ENCODE measurements at regions not wholly inside any gene's neighbourhood (a gene's known extent, or its start where the extent isn't known, plus 50 kb on each side); places are given as distances from the start of the nearest gene placed in this dataset.
A peak's percentile ranks its signal among the peaks of the same experiment; 100 is the strongest.

GRCh38 chr14:70257526-70257925 lies 68.8 kb upstream of the SLC8A3 start:
- Mint-ChIP-seq H3K36me3 (ENCODE audit: low read depth) (peaks cover 14% of the 10 kb centered on the region; the same call in 2 of the 3 replicates), H3K9me3 (peaks cover 8% of the 10 kb centered on the region; the same call in 2 of the 3 replicates), H3K4me1 (peaks cover 15% of the 10 kb centered on the region), H3K27me3 (ENCODE audit: insufficient read depth, low read depth, poor library complexity) (peaks cover 2% of the 10 kb centered on the region), H3K27ac (no peak overlapping the region), H3K4me3 (no peak overlapping the region)
- Histone ChIP-seq H3F3A (replicated peaks; ENCODE audit: low read depth) (0 out of 2 replicates have a peak, but pooled peaks cover 7% of the 10 kb centered on the region), H3K4me1 (ENCODE audit: insufficient read depth) (peaks cover 23% of the 10 kb centered on the region), H3K9me2 (ENCODE audit: insufficient read depth) (peaks cover 3% of the 10 kb centered on the region; the same call in 1 of the 2 replicates), H3K4me2 (no peak overlapping the region), H3K27ac (ENCODE audit: low read depth) (no peak overlapping the region), H3K79me2 (replicated peaks; ENCODE audit: insufficient read depth) (no peaks in the 10 kb centered on the region), H4K20me1 (replicated peaks; ENCODE audit: insufficient read depth) (no peaks in the 10 kb centered on the region), H2AFZ (no peak overlapping the region), H3K36me3 (ENCODE audit: insufficient read depth) (no peaks in the 10 kb centered on the region), H3K4me3 (no peak overlapping the region; the same call in 1 of the 2 replicates), H3K27me3 (ENCODE audit: insufficient read depth) (no peaks in the 10 kb centered on the region)
- ATAC-seq, result peak; percentile 48
- DNase-seq (ENCODE audit: low spot score), result peak; percentile 72
- peak; percentile 84 to 85 for TF ChIP-seq CTCF (conservative IDR thresholded peaks at IDR 0.05; ENCODE audit: low read depth in 2 of 2)
- no peak for TF ChIP-seq EZH2 (IDR thresholded peaks at IDR 0.05; ENCODE audit: low read depth, unreplicated experiment)

- ATAC-seq, result no peak
- TF ChIP-seq, protein P1, sequence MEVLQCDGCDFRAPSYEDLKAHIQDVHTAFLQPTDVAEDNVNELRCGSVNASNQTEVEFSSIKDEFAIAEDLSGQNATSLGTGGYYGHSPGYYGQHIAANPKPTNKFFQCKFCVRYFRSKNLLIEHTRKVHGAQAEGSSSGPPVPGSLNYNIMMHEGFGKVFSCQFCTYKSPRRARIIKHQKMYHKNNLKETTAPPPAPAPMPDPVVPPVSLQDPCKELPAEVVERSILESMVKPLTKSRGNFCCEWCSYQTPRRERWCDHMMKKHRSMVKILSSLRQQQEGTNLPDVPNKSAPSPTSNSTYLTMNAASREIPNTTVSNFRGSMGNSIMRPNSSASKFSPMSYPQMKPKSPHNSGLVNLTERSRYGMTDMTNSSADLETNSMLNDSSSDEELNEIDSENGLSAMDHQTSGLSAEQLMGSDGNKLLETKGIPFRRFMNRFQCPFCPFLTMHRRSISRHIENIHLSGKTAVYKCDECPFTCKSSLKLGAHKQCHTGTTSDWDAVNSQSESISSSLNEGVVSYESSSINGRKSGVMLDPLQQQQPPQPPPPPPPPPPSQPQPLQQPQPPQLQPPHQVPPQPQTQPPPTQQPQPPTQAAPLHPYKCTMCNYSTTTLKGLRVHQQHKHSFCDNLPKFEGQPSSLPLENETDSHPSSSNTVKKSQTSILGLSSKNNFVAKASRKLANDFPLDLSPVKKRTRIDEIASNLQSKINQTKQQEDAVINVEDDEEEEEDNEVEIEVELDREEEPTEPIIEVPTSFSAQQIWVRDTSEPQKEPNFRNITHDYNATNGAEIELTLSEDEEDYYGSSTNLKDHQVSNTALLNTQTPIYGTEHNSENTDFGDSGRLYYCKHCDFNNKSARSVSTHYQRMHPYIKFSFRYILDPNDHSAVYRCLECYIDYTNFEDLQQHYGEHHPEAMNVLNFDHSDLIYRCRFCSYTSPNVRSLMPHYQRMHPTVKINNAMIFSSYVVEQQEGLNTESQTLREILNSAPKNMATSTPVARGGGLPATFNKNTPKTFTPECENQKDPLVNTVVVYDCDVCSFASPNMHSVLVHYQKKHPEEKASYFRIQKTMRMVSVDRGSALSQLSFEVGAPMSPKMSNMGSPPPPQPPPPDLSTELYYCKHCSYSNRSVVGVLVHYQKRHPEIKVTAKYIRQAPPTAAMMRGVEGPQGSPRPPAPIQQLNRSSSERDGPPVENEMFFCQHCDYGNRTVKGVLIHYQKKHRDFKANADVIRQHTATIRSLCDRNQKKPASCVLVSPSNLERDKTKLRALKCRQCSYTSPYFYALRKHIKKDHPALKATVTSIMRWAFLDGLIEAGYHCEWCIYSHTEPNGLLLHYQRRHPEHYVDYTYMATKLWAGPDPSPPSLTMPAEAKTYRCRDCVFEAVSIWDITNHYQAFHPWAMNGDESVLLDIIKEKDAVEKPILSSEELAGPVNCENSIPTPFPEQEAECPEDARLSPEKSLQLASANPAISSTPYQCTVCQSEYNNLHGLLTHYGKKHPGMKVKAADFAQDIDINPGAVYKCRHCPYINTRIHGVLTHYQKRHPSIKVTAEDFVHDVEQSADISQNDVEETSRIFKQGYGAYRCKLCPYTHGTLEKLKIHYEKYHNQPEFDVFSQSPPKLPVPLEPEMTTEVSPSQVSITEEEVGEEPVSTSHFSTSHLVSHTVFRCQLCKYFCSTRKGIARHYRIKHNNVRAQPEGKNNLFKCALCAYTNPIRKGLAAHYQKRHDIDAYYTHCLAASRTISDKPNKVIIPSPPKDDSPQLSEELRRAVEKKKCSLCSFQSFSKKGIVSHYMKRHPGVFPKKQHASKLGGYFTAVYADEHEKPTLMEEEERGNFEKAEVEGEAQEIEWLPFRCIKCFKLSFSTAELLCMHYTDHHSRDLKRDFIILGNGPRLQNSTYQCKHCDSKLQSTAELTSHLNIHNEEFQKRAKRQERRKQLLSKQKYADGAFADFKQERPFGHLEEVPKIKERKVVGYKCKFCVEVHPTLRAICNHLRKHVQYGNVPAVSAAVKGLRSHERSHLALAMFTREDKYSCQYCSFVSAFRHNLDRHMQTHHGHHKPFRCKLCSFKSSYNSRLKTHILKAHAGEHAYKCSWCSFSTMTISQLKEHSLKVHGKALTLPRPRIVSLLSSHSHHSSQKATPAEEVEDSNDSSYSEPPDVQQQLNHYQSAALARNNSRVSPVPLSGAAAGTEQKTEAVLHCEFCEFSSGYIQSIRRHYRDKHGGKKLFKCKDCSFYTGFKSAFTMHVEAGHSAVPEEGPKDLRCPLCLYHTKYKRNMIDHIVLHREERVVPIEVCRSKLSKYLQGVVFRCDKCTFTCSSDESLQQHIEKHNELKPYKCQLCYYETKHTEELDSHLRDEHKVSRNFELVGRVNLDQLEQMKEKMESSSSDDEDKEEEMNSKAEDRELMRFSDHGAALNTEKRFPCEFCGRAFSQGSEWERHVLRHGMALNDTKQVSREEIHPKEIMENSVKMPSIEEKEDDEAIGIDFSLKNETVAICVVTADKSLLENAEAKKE (CRISPR knock-in tag; IDR thresholded peaks at IDR 0.05), result no peak
- no peak for TF ChIP-seq POLR2AphosphoS5 (IDR thresholded peaks at IDR 0.05; ENCODE audit: low read depth)
- TF ChIP-seq, protein P2, sequence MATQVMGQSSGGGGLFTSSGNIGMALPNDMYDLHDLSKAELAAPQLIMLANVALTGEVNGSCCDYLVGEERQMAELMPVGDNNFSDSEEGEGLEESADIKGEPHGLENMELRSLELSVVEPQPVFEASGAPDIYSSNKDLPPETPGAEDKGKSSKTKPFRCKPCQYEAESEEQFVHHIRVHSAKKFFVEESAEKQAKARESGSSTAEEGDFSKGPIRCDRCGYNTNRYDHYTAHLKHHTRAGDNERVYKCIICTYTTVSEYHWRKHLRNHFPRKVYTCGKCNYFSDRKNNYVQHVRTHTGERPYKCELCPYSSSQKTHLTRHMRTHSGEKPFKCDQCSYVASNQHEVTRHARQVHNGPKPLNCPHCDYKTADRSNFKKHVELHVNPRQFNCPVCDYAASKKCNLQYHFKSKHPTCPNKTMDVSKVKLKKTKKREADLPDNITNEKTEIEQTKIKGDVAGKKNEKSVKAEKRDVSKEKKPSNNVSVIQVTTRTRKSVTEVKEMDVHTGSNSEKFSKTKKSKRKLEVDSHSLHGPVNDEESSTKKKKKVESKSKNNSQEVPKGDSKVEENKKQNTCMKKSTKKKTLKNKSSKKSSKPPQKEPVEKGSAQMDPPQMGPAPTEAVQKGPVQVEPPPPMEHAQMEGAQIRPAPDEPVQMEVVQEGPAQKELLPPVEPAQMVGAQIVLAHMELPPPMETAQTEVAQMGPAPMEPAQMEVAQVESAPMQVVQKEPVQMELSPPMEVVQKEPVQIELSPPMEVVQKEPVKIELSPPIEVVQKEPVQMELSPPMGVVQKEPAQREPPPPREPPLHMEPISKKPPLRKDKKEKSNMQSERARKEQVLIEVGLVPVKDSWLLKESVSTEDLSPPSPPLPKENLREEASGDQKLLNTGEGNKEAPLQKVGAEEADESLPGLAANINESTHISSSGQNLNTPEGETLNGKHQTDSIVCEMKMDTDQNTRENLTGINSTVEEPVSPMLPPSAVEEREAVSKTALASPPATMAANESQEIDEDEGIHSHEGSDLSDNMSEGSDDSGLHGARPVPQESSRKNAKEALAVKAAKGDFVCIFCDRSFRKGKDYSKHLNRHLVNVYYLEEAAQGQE (IDR thresholded peaks at IDR 0.05; ENCODE audit: unreplicated experiment), result no peak
- no peak for TF ChIP-seq CREB1 (CRISPR knock-in tag; IDR thresholded peaks at IDR 0.05; ENCODE audit: low read depth)
- no peak for TF ChIP-seq STAT1 (IDR thresholded peaks at IDR 0.05; ENCODE audit: unreplicated experiment)
- TF ChIP-seq ZNF114 (CRISPR knock-in tag; IDR thresholded peaks at IDR 0.05), result no peak
- no peak for TF ChIP-seq JUNB (IDR thresholded peaks at IDR 0.05; ENCODE audit: unreplicated experiment)
- TF ChIP-seq NANOG (IDR thresholded peaks at IDR 0.05; ENCODE audit: borderline replicate concordance), result no peak
- no peak for TF ChIP-seq ZNF331 (CRISPR knock-in tag; IDR thresholded peaks at IDR 0.05; ENCODE audit: low read depth)
Observed at GRCh38 chr14:70256601-70257000, 67.8 kb upstream of the SLC8A3 start.

More at GRCh38 chr14:70256601-70257000, 67.8 kb upstream of the SLC8A3 start:
- H3K9me3 Mint-ChIP-seq, result peaks cover 8% of the 10 kb centered on the region; the same call in 2 of the 3 replicates
- no peak overlapping the region; the same call in 2 of the 3 replicates for H3K4me3 Mint-ChIP-seq
- Histone ChIP-seq H3K27ac (ENCODE audit: low read depth) (0 out of 2 replicates have a peak overlapping the region, but pooled peaks have one; percentile 27), H3K36me3 (ENCODE audit: insufficient read depth) (no peaks in the 10 kb centered on the region), H3K27me3 (ENCODE audit: insufficient read depth) (no peaks in the 10 kb centered on the region), H3K4me3 (peak overlapping the region; percentile 32), H2AFZ (no peak overlapping the region), H3K79me2 (replicated peaks; ENCODE audit: insufficient read depth) (no peaks in the 10 kb centered on the region), H4K20me1 (replicated peaks; ENCODE audit: insufficient read depth) (no peaks in the 10 kb centered on the region), H3F3A (replicated peaks; ENCODE audit: low read depth) (0 out of 2 replicates have a peak, but pooled peaks cover 7% of the 10 kb centered on the region), H3K9me2 (ENCODE audit: insufficient read depth) (no peaks in the 10 kb centered on the region), H3K4me2 (peak overlapping the region; percentile 63), H3K4me1 (ENCODE audit: insufficient read depth) (peaks cover 23% of the 10 kb centered on the region)
- DNase-seq (ENCODE audit: low spot score), result no peak
- no peak overlapping the region for H3K27ac Mint-ChIP-seq
- H3K4me1 Mint-ChIP-seq, result peaks cover 17% of the 10 kb centered on the region
- peaks cover 3% of the 10 kb centered on the region for H3K27me3 Mint-ChIP-seq (ENCODE audit: insufficient read depth, low read depth, poor library complexity)
- H3K36me3 Mint-ChIP-seq (ENCODE audit: low read depth), result peaks cover 14% of the 10 kb centered on the region; the same call in 2 of the 3 replicates

Data from GM23338 (cell line).